Activated CD8-positive, alpha-beta T cell treated with anti-CD3 and anti-CD28 coated beads for 36 hours (primary cell): ENCODE measurements at regions not wholly inside any gene's neighbourhood (a gene's known extent, or its start where the extent isn't known, plus 50 kb on each side); places are given as distances from the start of the nearest gene placed in this dataset.

ENCODE experiments used
- ATAC-seq: fragments of 200-7000 bp; cut with Tn5 transposase; one replicate; pipeline ENCODE4 v1.10.0; 2021; ENCODE audit warnings: mild to moderate bottlenecking, moderate library complexity
- CTCF ChIA-PET: fragments of 350-600 bp; sonication (Branson Sonifier 250); formaldehyde crosslinking; loops from one replicate; lab custom pipeline; 2021; ENCODE audit warnings: antibody characterized with exemption; lab: Charles Lee
- POLR2A ChIA-PET: fragments of 350-600 bp; sonication (Branson Sonifier 250); formaldehyde crosslinking; loops from one replicate; lab custom pipeline; 2021; ENCODE audit warnings: antibody characterized with exemption; lab: Charles Lee
- DNase-seq: peaks from one replicate; pipeline ENCODE4 v3.0.0-alpha.2; 2020
- H3K27ac Mint-ChIP-seq: one replicate; pipeline ENCODE4 v1.8.0; 2021; ENCODE audit warnings: mild to moderate bottlenecking, mixed read lengths
- H3K27me3 Mint-ChIP-seq: one replicate; pipeline ENCODE4 v1.8.0; 2021; ENCODE audit warnings: mixed read lengths
- H3K36me3 Mint-ChIP-seq: one replicate; pipeline ENCODE4 v1.8.0; 2021; ENCODE audit warnings: low read depth, mixed read lengths
- H3K4me1 Mint-ChIP-seq: one replicate; pipeline ENCODE4 v1.8.0; 2021; ENCODE audit warnings: low read depth, mixed read lengths
- H3K4me3 Mint-ChIP-seq: one replicate; pipeline ENCODE4 v1.8.0; 2021; ENCODE audit warnings: mild to moderate bottlenecking, moderate library complexity, mixed read lengths
- H3K9me3 Mint-ChIP-seq: one replicate; pipeline ENCODE4 v1.8.0; 2021; ENCODE audit warnings: mixed read lengths
- intact Hi-C: fragments of 100-400 bp; cut with micrococcal nuclease; formaldehyde crosslinking; loops from one replicate; pipeline ENCODE4 v1.10.0; 2022
- TF ChIP-seq, protein P1 (sequence below): fragments of 200-600 bp; IDR thresholded peaks from one replicate; pipeline ENCODE4 v1.8.0; 2022; ENCODE audit warnings: antibody characterized with exemption, mild to moderate bottlenecking

DNA sequence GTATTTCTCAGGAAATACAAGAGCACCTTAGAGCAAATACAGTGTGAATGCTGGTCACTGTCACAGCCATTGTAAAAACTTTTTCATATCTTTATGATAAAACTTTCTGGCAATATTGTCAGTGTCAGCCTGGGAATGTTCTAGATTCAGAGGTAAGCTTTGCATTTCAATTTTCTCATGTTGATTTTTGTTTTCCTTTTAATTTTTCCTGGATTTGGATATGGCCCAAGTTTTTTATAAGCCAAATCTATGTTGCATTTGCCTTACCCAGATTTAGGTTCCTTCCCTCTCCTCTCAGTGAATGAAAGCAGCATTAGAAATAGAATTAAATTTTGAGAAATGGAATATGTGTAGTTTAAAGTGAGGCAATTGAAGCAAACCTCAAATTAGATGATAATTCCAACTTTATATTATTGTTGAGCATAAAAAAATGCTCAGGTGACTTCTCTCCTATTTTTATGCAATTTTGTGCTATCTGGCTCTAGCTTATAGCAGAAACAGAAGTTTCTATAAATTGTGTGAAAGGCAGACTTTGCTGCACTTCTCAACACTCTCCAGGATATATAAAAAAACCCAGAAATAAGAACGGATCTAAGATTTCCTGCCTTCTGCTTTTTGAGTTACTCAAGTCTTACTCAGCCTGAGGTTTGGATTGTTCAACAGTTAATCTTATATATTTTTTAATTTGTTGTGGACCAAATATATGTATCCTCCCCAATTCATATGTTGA, 368.2 kb upstream of the PRICKLE1 start:
- CTCF ChIA-PET: no interaction called here
- no peaks in the 10 kb centered on the region for H3K9me3 Mint-ChIP-seq
- POLR2A ChIA-PET: no interaction called here

DNA sequence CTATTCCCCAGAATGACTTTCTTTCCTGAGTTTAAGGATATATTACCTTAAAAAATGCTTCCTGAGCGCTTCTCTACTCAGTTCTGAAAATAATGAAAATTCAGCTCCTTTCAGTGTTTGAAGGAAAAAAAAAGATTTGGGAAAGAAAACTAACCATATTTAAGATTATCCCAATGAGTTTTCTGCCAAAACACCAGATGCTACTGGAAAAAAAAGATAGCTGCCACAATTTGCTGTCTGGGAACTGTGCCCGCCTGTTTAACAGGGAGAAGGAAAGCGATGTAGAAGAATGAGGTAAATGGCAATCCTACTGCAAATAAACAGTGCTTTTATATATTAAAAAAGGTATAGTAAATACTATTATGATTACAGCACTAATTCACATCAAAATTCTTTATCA, 367.6 kb upstream of the PRICKLE1 start:
- H3K27me3 Mint-ChIP-seq: no peaks in the 10 kb centered on the region
- no peak for DNase-seq
- intact Hi-C loops: no loop called here
- no peaks in the 10 kb centered on the region for H3K4me1 Mint-ChIP-seq
- ChIA-PET POLR2A (no interaction called here), CTCF (no interaction called here)
- no peak for ATAC-seq
- TF ChIP-seq, protein P1, sequence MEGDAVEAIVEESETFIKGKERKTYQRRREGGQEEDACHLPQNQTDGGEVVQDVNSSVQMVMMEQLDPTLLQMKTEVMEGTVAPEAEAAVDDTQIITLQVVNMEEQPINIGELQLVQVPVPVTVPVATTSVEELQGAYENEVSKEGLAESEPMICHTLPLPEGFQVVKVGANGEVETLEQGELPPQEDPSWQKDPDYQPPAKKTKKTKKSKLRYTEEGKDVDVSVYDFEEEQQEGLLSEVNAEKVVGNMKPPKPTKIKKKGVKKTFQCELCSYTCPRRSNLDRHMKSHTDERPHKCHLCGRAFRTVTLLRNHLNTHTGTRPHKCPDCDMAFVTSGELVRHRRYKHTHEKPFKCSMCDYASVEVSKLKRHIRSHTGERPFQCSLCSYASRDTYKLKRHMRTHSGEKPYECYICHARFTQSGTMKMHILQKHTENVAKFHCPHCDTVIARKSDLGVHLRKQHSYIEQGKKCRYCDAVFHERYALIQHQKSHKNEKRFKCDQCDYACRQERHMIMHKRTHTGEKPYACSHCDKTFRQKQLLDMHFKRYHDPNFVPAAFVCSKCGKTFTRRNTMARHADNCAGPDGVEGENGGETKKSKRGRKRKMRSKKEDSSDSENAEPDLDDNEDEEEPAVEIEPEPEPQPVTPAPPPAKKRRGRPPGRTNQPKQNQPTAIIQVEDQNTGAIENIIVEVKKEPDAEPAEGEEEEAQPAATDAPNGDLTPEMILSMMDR: no peak
- no peak overlapping the region for H3K4me3 Mint-ChIP-seq
- no peaks in the 10 kb centered on the region for H3K36me3 Mint-ChIP-seq
- no peak overlapping the region for H3K27ac Mint-ChIP-seq
- no peaks in the 10 kb centered on the region for H3K9me3 Mint-ChIP-seq

More for the DNA sequence above, 368.2 kb upstream of the PRICKLE1 start:
- DNase-seq (no peak), ATAC-seq (no peak)
- H3K36me3 Mint-ChIP-seq: no peaks in the 10 kb centered on the region
- no peaks in the 10 kb centered on the region for H3K4me1 Mint-ChIP-seq
- no peak overlapping the region for H3K27ac Mint-ChIP-seq
- no peaks in the 10 kb centered on the region for H3K27me3 Mint-ChIP-seq
- TF ChIP-seq, protein P1: no peak
- intact Hi-C loops: no loop called here
- H3K4me3 Mint-ChIP-seq: no peak overlapping the region

DNA sequence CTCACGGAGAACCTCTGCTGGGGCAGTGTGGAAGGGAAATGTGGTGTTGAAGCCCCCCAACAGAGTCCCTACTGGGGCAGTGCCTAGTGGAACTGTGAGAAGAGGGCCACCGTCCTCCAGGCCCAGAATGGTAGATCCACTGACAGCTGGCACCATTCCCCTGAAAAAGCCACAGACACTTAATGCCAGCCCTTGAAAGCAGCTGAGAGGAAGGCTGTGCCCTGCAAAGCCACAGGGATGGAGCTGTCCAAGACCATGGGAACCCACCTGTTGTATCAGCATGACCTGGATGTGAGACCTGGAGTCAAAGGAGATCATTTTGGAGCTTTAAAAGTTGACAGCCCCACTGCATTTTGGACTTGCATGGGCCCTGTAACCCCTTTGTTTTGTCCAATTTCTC, 363.5 kb upstream of the PRICKLE1 start:
- TF ChIP-seq, protein P1: no peak
- ChIA-PET POLR2A (no interaction called here), CTCF (no interaction called here)
- ATAC-seq (no peak), DNase-seq (no peak)
- H3K9me3 Mint-ChIP-seq: no peaks in the 10 kb centered on the region
- H3K27me3 Mint-ChIP-seq: no peaks in the 10 kb centered on the region
- no peaks in the 10 kb centered on the region for H3K4me1 Mint-ChIP-seq
- no peaks in the 10 kb centered on the region for H3K36me3 Mint-ChIP-seq
- no peak overlapping the region for H3K27ac Mint-ChIP-seq
- no peak overlapping the region for H3K4me3 Mint-ChIP-seq
- intact Hi-C loops: no loop called here

DNA sequence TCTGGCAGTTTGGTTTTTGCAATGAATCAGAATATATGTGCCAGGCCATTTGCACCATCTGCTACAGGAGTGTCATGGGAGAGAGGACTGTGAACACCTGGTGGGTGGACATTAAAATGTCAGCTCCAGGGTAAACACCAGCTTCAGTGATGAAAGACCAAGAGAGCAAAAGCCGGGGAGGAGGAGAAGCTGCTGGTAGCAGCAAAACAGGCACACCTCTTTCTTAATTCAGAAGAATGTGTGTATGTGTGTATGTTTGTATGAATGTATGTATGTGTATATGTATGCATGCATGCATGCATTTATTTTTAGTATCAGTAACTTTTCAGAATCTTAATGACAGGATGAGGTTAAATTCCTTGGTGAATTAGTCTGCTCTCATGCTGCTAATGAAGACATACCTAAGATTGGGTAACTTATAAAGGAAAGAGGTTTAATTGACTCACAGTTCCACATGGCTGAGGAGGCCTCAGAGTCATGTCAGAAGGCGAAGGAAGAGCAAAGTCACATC, 357.4 kb upstream of the PRICKLE1 start:
- Mint-ChIP-seq H3K4me3 (no peak overlapping the region), H3K36me3 (no peaks in the 10 kb centered on the region), H3K4me1 (no peaks in the 10 kb centered on the region), H3K9me3 (peaks cover 11% of the 10 kb centered on the region), H3K27me3 (no peaks in the 10 kb centered on the region), H3K27ac (no peak overlapping the region)
- CTCF ChIA-PET: no interaction called here
- intact Hi-C loops: no loop called here
- DNase-seq (no peak), ATAC-seq (no peak)
- TF ChIP-seq, protein P1: no peak
- POLR2A ChIA-PET: no interaction called here

DNA sequence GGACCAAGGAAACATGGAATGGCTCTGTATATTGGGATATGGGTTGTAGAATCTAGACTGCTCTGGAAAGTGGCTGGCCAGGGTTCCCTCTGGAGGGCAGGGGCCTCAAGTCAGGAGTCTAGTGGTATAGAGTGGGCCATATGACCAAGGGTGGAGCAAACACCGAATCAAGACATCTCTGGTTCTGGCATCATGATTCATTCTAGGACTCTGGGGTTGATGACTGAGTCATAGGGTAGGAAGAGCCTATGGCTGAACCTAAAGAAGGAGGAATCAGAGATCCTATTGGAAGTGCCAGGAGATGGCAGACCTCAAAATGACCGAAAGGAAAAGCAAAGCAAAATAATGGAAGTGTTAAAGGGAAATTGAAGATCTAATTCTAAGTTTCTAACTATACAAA, 356.4 kb upstream of the PRICKLE1 start:
- intact Hi-C loops: no loop called here
- H3K9me3 Mint-ChIP-seq: peaks cover 20% of the 10 kb centered on the region

More for the DNA sequence above, 356.4 kb upstream of the PRICKLE1 start:
- H3K4me3 Mint-ChIP-seq: no peak overlapping the region
- H3K36me3 Mint-ChIP-seq: no peaks in the 10 kb centered on the region
- TF ChIP-seq, protein P1: no peak
- H3K27me3 Mint-ChIP-seq: no peaks in the 10 kb centered on the region
- H3K4me1 Mint-ChIP-seq: no peaks in the 10 kb centered on the region
- no peak for DNase-seq
- POLR2A ChIA-PET: no interaction called here
- no peak for ATAC-seq
- CTCF ChIA-PET: no interaction called here
- H3K27ac Mint-ChIP-seq: no peak overlapping the region
